Thoracic aorta (tissue), 2 donors: ENCODE measurements at regions not wholly inside any gene's neighbourhood (a gene's known extent, or its start where the extent isn't known, plus 50 kb on each side); places are given as distances from the start of the nearest gene placed in this dataset.

Source experiments
- ATAC-seq: fragments of 150-250 bp; one replicate; pipeline ENCODE4 v1.8.0; 2017; ENCODE audit warnings: low read depth; ENCODE audit not compliant: insufficient number of reproducible peaks, low FRiP score
- DNase-seq: peaks from one replicate; pipeline ENCODE4 v3.0.0-alpha.2; 2020; ENCODE audit warnings: low spot score
- H3K27ac ChIP-seq, 2 donors: fragments of 200-600 bp; sonication (generic); 1 replicate in 1 of 2; 2 replicates in 1 of 2; pipeline ENCODE4 v1.5.1; 2016; ENCODE audit warnings: mild to moderate bottlenecking in 2 of 2, moderate library complexity in 2 of 2
- H3K27me3 ChIP-seq: fragments of 200-600 bp; sonication (generic); replicated peaks from 2 replicates; pipeline ENCODE4 v1.6.0; 2016; ENCODE audit warnings: mild to moderate bottlenecking; ENCODE audit not compliant: insufficient read depth
- H3K36me3 ChIP-seq: fragments of 200-600 bp; sonication (generic); one replicate; pipeline ENCODE4 v1.5.1; 2016
- H3K4me1 ChIP-seq, 2 donors: fragments of 200-600 bp; sonication (generic); 1 replicate in 1 of 2; 2 replicates in 1 of 2; pipeline versions ENCODE4 v1.5.1 to v1.6.0; 2016; ENCODE audit warnings: low read depth in 2 of 2, mild to moderate bottlenecking in 1 of 2; ENCODE audit not compliant: control insufficient read depth in 1 of 2
- H3K4me3 ChIP-seq: fragments of 200-600 bp; sonication (generic); 2 replicates; pipeline ENCODE4 v1.5.1; 2016; ENCODE audit warnings: mild to moderate bottlenecking
- H3K9me3 ChIP-seq: fragments of 200-600 bp; sonication (generic); 2 replicates; pipeline ENCODE4 v1.5.1; 2016
- TF ChIP-seq, protein P1 (sequence below): fragments of 200-600 bp; sonication (generic); IDR thresholded peaks from one replicate; pipeline ENCODE4 v1.5.1; 2019; ENCODE audit warnings: antibody characterized with exemption

DNA sequence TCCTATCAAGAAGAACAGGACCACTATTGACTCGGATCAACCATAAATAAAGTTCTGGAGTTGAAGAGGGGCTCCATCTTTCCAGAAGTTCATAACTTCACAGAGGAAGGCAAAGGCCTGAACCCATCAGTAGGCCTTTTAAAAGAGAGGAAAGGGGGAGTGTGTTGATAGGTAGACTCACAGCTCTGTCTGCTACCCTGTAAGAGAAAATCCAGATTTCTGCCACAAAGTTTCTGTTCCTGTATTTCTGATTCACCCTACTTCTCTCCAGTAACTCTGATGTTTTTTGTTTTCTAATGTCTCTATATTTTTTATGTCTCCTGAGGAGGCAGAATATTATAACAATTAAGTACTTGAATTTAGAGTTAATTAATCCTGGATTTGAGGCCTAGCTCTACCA lies 564.0 kb downstream of the TNS1 start:
- peak overlapping the region; percentile 62 to 77 for H3K27ac ChIP-seq
- TF ChIP-seq, protein P1, sequence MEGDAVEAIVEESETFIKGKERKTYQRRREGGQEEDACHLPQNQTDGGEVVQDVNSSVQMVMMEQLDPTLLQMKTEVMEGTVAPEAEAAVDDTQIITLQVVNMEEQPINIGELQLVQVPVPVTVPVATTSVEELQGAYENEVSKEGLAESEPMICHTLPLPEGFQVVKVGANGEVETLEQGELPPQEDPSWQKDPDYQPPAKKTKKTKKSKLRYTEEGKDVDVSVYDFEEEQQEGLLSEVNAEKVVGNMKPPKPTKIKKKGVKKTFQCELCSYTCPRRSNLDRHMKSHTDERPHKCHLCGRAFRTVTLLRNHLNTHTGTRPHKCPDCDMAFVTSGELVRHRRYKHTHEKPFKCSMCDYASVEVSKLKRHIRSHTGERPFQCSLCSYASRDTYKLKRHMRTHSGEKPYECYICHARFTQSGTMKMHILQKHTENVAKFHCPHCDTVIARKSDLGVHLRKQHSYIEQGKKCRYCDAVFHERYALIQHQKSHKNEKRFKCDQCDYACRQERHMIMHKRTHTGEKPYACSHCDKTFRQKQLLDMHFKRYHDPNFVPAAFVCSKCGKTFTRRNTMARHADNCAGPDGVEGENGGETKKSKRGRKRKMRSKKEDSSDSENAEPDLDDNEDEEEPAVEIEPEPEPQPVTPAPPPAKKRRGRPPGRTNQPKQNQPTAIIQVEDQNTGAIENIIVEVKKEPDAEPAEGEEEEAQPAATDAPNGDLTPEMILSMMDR, result no peak
- no peak for DNase-seq

DNA sequence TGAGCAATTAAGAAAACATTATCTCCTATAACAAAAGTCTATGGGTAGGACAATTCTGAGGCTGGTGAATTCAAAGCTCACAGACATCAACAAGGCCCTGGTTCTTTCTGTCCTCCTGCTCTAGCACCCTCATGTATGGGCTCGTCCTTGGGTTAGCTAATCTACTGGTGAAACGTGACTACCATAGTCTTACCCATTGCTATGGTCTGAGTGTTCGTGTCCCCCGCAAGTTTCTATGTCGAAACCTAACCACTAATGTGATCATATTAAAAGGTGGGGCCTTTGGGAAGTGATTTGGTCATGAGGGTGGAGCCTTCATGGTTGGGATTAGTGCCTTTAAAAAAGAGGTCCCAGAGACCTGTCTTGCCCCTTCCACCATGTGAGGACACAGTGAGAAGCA lies 564.7 kb downstream of the TNS1 start:
- H3K36me3 ChIP-seq, result no peaks in the 10 kb centered on the region
- TF ChIP-seq, protein P1, result no peak
- H3K4me3 ChIP-seq, result no peak overlapping the region
- H3K9me3 ChIP-seq, result no peaks in the 10 kb centered on the region
- ATAC-seq (no peak), DNase-seq (no peak)
- H3K27ac ChIP-seq, result peak overlapping the region; percentile 62 to 77
- peaks cover 45 to 75% of the 10 kb centered on the region in 2 donors for H3K4me1 ChIP-seq
- no peaks in the 10 kb centered on the region for H3K27me3 ChIP-seq

More for the DNA sequence above, 564.0 kb downstream of the TNS1 start:
- H3K9me3 ChIP-seq, result no peaks in the 10 kb centered on the region
- no peak for ATAC-seq
- H3K27me3 ChIP-seq, result no peaks in the 10 kb centered on the region
- H3K4me3 ChIP-seq, result no peak overlapping the region
- peaks cover 39 to 68% of the 10 kb centered on the region in 2 donors for H3K4me1 ChIP-seq
- H3K36me3 ChIP-seq, result no peaks in the 10 kb centered on the region

DNA sequence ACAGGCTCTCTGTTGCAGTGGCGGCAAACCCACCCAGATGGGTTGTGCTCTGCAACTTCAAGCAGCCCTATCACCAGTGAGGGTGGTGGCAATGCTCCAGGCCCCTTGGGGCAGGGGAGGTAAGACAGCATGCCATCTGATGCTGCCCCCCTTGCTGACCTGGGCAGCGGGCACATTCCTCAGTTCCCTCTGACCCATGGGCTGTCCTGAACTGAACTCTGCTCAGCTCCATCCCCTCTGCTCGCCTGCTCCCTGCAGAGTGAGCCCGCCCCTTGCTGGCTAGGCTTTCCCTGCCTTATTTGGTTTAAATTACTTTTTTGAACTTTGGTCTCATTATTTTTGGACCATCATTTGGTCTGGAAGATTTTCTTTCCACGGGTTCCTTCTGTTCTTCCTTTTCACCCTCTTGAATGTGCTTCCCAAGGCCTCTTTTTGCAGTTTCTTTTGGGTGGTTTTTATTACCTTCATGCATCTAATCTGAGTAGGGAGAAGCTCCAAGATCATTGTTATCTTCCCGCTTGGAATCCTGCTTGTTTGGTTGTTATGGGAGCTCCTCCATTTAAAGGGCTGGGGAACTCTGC lies 565.4 kb downstream of the TNS1 start:
- no peak for ATAC-seq
- TF ChIP-seq, protein P1, result no peak

DNA sequence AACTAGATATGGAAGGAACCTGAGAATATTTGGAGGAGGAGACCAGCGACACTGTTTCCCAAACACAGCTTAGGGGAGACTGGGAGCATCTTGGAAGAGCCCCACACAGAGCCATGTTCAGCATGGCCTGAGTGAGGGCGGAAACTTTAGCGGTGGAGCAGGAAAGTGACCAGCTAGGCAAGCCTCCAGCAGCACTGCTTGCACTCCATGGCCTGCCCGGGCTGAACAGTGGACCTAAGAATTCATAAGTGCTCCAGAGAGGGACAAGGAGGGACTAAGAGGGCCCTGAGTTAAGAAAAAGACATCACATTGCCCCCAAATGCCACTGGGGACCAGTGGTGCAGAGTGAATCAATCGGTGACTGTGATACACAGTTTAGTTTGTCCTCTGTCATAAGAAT lies 566.4 kb downstream of the TNS1 start:
- ATAC-seq (no peak), DNase-seq (no peak)
- no peak overlapping the region for H3K4me3 ChIP-seq
- H3K27me3 ChIP-seq, result no peaks in the 10 kb centered on the region
- no peaks in the 10 kb centered on the region for H3K36me3 ChIP-seq
- H3K4me1 ChIP-seq, result peaks cover 45 to 89% of the 10 kb centered on the region in 2 donors
- TF ChIP-seq, protein P1, result no peak
- no peaks in the 10 kb centered on the region for H3K9me3 ChIP-seq
- peak overlapping the region; percentile 62 to 77 for H3K27ac ChIP-seq

More for the DNA sequence above, 565.4 kb downstream of the TNS1 start:
- Histone ChIP-seq H3K27me3 (no peaks in the 10 kb centered on the region), H3K36me3 (no peaks in the 10 kb centered on the region), H3K4me3 (no peak overlapping the region), H3K27ac (peak overlapping the region; percentile 62 to 77), H3K4me1 (peaks cover 45 to 81% of the 10 kb centered on the region in 2 donors), H3K9me3 (no peaks in the 10 kb centered on the region)
- no peak for DNase-seq

DNA sequence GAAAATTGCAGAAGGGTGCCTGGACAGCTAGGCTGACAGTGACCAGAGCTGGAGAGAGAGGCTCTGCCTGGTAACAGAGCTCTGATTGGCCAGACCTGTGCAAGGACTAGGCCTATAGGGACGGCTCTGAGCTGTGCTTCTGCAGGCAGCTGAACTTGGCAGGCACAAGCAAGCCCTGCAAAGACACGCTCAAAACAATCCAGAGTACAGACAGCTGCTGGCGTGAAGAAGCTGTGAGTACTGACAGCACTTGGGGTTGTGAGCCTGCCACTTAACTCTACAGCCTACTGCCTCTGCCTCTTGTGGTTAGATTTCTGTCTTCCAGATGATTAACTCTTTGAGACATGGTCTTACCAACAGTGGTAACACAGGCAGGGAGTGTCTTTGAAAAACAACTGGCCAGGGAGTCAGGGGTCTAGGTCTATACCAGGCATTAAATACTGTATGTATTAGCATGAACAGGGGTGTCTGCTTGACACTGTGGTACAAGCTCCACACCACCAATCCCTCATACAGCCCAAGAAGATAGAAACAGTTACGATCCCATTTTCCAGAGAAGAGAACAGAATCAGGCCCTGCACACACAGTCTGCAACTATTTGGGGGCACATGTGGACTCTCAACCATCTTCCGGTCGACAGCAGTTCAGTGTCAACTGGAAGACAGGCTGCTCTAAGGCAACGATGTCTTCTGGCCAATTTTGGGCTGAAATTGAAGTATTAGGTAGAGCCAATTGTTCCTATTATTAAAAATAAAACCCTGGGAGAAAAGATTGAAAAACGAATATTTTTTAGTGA lies 568.4 kb downstream of the TNS1 start:
- Histone ChIP-seq H3K27ac (no peak overlapping the region), H3K36me3 (no peaks in the 10 kb centered on the region), H3K4me3 (peak overlapping the region; percentile 55), H3K9me3 (no peaks in the 10 kb centered on the region), H3K27me3 (no peaks in the 10 kb centered on the region), H3K4me1 (peaks cover 39 to 93% of the 10 kb centered on the region in 2 donors)
- ATAC-seq (peak; percentile 85), DNase-seq (peak; percentile 54)
- TF ChIP-seq, protein P1, result no peak
